ENCODE measurements at regions not wholly inside any gene's neighbourhood (a gene's known extent, or its start where the extent isn't known, plus 50 kb on each side); places are given as distances from the start of the nearest gene placed in this dataset.

GRCh38 chr11:112467721-112468120 is 207.1 kb upstream of the PLET1 start (continued):
- TF ChIP-seq SIN3A (conservative IDR thresholded peaks at IDR 0.05 in 1 of 2, IDR thresholded peaks at IDR 0.05 in 1 of 2; ENCODE audit: low read depth in 1 of 2, low read length in 2 of 2) (no peak), RFX5 (IDR thresholded peaks at IDR 0.05; ENCODE audit: borderline replicate concordance, low read depth, low read length) (no peak), SIRT6 (IDR thresholded peaks at IDR 0.05; ENCODE audit: low read length) (no peak), BACH1 (IDR thresholded peaks at IDR 0.05; ENCODE audit: low read length) (no peak)

All from H1 (cell line).